Omental fat pad (tissue), 3 donors: ENCODE measurements at regions not wholly inside any gene's neighbourhood (a gene's known extent, or its start where the extent isn't known, plus 50 kb on each side); places are given as distances from the start of the nearest gene placed in this dataset.

Source experiments
- ATAC-seq: fragments of 150-250 bp; one replicate; pipeline ENCODE4 v1.9.1; 2016; ENCODE audit warnings: mild to moderate bottlenecking, moderate library complexity; ENCODE audit not compliant: low FRiP score
- DNase-seq: peaks from one replicate; pipeline ENCODE4 v3.0.0-alpha.2; 2019; ENCODE audit warnings: low spot score
- CTCF ChIP-seq, 3 donors: fragments of 450-650 bp; IDR thresholded peaks; one replicate each; pipeline ENCODE4 v1.5.1; 2016 to 2017; ENCODE audit warnings: antibody characterized with exemption in 3 of 3, mild to moderate bottlenecking in 3 of 3, moderate library complexity in 2 of 3

- ATAC-seq (no peak), DNase-seq (no peak)
- no peak for TF ChIP-seq CTCF (IDR thresholded peaks at IDR 0.05)
These were observed 729.1 kb upstream of the SOX11 start for GRCh38 chr2:4963106-4963505.

- TF ChIP-seq CTCF (IDR thresholded peaks at IDR 0.05) = no peak
- ATAC-seq (no peak), DNase-seq (no peak)
These were observed 728.1 kb upstream of the SOX11 start for GRCh38 chr2:4964001-4964540.

GRCh38 chr2:4964579-4964978 is 727.6 kb upstream of the SOX11 start:
- no peak for TF ChIP-seq CTCF (IDR thresholded peaks at IDR 0.05)
- ATAC-seq = no peak
- no peak for DNase-seq

GRCh38 chr2:4965556-4966320 is 726.4 kb upstream of the SOX11 start:
- ATAC-seq = no peak
- DNase-seq = no peak
- no peak for TF ChIP-seq CTCF (IDR thresholded peaks at IDR 0.05)

- ATAC-seq (no peak), DNase-seq (no peak)
- TF ChIP-seq CTCF (IDR thresholded peaks at IDR 0.05) = no peak
These were observed 725.0 kb upstream of the SOX11 start for GRCh38 chr2:4967206-4967605.

- ATAC-seq (no peak), DNase-seq (no peak)
- no peak for TF ChIP-seq CTCF (IDR thresholded peaks at IDR 0.05)
These were observed 719.7 kb upstream of the SOX11 start for GRCh38 chr2:4972472-4972871.

- ATAC-seq (no peak), DNase-seq (no peak)
- no peak for TF ChIP-seq CTCF (IDR thresholded peaks at IDR 0.05)
These were observed 718.8 kb upstream of the SOX11 start for GRCh38 chr2:4973354-4973753.
